ENCODE measurements at regions not wholly inside any gene's neighbourhood (a gene's known extent, or its start where the extent isn't known, plus 50 kb on each side); places are given as distances from the start of the nearest gene placed in this dataset.

DNA sequence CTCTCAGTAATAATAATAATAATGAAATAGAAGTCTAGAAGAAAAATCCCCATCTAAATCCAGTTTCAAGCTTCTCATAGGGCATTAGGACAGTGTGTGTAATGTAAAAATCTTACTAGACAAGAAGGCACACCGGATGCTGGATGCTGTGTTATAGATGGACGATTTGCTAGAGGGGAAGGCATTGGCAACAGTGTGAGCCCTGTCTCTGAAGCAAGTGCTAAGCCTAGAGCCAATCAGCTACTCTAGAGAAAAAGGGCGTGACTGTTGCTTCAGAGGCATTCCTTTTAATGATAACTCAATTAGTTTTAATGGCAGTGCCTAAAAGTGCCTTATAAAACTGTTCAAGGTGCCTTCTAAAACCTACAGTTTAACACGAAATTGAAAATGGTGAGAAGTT lies 344.9 kb downstream of the TDRD15 start:
- TF ChIP-seq, protein P1, sequence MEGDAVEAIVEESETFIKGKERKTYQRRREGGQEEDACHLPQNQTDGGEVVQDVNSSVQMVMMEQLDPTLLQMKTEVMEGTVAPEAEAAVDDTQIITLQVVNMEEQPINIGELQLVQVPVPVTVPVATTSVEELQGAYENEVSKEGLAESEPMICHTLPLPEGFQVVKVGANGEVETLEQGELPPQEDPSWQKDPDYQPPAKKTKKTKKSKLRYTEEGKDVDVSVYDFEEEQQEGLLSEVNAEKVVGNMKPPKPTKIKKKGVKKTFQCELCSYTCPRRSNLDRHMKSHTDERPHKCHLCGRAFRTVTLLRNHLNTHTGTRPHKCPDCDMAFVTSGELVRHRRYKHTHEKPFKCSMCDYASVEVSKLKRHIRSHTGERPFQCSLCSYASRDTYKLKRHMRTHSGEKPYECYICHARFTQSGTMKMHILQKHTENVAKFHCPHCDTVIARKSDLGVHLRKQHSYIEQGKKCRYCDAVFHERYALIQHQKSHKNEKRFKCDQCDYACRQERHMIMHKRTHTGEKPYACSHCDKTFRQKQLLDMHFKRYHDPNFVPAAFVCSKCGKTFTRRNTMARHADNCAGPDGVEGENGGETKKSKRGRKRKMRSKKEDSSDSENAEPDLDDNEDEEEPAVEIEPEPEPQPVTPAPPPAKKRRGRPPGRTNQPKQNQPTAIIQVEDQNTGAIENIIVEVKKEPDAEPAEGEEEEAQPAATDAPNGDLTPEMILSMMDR (IDR thresholded peaks at IDR 0.05) = no peak
- no peak for ATAC-seq (ENCODE audit: low FRiP score)

DNA sequence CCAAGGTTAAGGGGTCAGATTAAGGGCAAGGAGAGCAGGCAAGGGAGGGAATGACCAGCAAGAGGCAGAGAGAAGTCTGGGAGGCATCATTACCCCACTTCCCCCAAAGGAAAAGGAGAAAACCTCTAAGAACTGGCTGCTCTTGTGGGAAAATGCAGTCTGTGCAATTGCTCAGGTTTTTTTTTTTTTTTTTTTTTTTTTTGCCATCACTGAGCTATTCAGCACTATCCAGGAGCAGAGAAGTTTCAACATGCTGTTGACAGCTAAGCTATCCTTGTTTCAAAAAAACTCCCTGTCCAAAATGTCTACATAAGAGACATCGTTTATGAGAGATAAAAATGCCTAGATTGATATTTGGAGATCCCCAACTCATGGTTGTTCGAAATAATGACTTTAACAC lies 345.4 kb downstream of the TDRD15 start:
- TF ChIP-seq, protein P1 (IDR thresholded peaks at IDR 0.05) = no peak
- DNase-seq (ENCODE audit: low spot score) (no peak), ATAC-seq (ENCODE audit: low FRiP score) (no peak)

More for the DNA sequence above, 344.9 kb downstream of the TDRD15 start:
- DNase-seq (ENCODE audit: low spot score) = no peak

DNA sequence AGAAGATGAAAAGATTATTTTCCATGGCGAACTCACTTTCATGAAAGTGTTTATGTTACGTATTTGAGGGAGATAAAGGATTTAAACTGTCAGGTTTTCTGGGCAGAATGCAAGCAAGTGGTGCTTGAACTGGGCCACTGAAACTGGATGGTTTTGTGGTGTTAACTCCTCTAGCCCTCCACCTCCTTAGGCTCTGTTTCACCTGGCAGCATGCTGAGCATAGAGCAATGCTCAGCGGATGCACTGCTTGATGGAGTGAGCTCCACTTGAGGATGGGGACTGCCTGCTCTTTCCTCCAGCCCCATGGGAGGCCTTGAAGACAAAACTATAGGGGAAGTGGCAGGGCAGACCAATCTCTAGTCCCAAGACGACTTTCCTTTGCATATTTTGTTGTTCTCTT lies 345.8 kb downstream of the TDRD15 start:
- no peak for ATAC-seq (ENCODE audit: low FRiP score)
- TF ChIP-seq, protein P1 (IDR thresholded peaks at IDR 0.05) = no peak
- DNase-seq (ENCODE audit: low spot score) = no peak

DNA sequence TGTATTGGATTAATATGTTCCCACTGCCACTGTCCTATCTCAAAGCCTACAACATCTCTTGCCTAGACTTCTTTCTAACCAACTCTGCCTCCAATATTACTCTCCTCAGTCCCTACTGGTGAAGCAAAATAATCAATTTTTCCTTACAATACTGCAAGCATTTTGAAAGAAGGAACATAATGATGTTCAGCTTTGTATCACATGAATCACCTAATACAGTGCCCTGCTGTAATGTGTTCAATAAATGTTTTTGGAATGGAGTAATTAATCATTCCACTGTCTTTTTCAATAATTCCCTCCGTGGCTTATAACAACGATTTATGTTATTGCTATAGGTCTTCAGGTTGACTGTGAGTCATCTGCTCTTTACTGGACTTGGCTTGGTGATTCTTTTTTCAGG lies 356.4 kb downstream of the TDRD15 start:
- TF ChIP-seq, protein P1 (IDR thresholded peaks at IDR 0.05) = no peak

DNA sequence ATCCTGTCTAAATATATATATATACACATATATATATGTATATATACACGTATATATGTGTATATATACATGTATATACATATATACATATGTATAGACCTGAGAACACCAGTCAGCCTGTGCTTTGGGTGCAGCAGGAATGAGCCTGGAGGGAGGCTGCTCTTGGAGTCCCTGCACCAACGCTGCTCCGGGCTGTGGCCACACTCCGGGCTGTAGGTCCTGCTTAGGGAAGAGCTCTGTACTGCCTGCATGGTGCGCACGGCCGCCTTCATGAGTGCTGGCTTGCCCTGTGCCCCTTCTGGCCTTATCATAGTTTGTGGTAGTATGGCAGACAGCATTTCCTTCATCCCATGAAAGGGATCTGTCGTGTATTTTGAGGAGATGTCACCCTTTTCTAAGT lies 360.9 kb downstream of the TDRD15 start:
- TF ChIP-seq, protein P1 (IDR thresholded peaks at IDR 0.05) = no peak
- DNase-seq (ENCODE audit: low spot score) (no peak), ATAC-seq (ENCODE audit: low FRiP score) (no peak)

More for the DNA sequence above, 356.4 kb downstream of the TDRD15 start:
- DNase-seq (ENCODE audit: low spot score) (no peak), ATAC-seq (ENCODE audit: low FRiP score) (no peak)

DNA sequence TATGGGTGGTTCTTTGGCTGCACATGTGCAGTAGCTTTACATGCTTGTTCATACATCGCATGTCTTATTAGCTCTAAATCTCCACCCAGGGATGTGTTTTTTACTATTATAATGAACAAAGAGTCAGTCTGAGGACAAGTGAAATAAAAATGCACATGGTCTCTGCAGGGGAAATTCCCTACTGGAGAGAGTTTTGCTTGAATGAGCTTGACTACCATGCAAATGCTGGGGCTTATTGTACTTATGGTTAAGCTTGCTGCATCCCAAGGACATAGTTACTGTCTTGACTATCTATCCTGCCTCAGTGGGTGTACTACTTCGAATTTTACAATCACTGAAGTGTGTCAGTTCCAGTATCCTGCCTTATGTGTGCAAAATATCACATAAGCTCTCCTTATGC lies 362.7 kb downstream of the TDRD15 start:
- TF ChIP-seq, protein P1 (IDR thresholded peaks at IDR 0.05) = no peak
- ATAC-seq (ENCODE audit: low FRiP score) = no peak
- no peak for DNase-seq (ENCODE audit: low spot score)

DNA sequence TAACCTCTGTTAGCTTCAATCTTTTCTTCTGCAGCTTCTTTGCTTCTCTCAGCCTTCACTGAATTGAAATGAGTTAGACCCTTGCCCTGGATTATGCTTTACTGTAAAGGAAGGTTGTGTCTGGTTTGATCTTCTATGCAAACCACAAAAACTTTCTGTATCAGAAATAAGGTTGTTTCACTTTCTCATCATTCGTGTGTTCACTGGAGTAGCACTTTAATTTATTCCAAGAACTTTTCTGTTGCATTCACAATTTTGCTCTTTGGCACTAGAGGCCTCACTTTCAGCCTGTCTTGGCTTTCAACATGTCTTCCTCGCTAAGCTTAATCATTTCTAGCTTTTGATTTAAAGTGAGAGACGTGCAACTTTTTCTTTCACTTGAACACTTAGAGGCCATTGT lies 365.3 kb downstream of the TDRD15 start:
- TF ChIP-seq, protein P1 (IDR thresholded peaks at IDR 0.05) = no peak

More for the DNA sequence above, 365.3 kb downstream of the TDRD15 start:
- ATAC-seq (ENCODE audit: low FRiP score) = no peak
- DNase-seq (ENCODE audit: low spot score) = no peak

All from omental fat pad (tissue), 3 donors.